ENCODE measurements at regions not wholly inside any gene's neighbourhood (a gene's known extent, or its start where the extent isn't known, plus 50 kb on each side); places are given as distances from the start of the nearest gene placed in this dataset.

DNA sequence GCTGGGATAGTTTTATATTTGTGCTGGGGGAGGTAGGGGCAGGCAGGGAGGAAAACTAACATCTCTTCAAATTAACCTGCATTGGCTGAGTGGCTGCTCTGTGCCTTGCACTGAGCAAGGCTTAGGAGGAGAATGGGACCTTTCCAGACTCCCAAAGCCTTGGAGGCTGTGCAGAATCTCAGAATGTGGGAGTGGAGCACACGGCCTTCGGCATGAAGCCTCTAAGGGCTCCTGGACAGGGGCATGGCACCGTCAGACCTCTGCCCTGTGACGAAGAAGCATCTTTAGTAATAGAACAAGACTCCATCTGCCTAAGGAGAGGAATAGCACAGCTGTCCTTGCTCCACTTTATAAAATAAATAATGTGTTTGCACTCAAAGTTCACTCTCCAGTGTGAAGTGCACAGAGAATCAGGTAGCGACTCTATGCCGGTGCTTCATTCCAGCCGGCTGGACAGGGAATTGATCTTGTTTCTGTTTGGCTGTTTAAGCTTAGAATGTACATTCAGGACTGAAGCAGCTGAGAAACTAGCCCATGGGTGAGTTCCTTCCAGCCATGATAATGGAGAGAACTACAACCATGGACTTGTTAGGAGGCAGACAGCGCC is 228.5 kb upstream of the ADAMTS9 start:
- no peak for DNase-seq (ENCODE audit: low spot score)

DNA sequence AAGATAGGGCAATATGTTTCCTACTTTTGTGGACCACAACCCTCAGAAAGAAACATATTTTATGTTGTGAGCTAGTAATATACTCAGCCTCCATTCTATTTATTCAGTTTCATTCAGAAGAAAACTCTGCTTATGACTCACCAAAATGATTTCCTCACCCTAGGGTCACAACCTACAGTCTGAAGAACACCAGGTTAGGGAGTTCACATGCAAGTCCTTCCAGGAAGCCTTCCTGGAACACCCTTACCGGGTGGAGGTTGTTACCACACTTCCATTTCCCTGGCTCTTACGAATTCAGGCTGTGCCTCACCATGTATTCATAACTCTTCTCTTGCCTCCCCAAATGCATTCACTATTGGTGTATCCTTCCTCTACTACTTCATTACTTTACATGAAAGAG is 228.0 kb upstream of the ADAMTS9 start:
- DNase-seq (ENCODE audit: low spot score) = no peak

DNA sequence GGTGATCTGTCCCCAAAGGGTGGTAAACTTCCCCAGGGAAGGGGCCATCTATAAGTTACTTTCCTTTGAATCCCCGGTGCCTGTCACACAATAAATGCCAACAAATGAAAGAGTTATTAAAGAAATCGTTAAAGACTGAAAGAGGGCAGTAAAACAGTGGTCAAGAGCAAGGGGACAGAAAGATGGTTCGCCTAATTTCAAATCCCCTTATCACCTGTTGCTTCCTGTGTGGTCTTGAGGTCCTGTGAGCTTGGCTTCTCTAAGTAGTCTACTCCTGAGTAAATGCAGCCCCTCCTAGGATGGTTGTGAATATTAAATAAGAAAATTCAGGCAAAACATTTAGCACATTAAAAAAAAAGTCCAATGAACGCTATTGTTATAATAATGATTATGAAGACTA is 225.7 kb upstream of the ADAMTS9 start:
- no peak for DNase-seq (ENCODE audit: low spot score)

DNA sequence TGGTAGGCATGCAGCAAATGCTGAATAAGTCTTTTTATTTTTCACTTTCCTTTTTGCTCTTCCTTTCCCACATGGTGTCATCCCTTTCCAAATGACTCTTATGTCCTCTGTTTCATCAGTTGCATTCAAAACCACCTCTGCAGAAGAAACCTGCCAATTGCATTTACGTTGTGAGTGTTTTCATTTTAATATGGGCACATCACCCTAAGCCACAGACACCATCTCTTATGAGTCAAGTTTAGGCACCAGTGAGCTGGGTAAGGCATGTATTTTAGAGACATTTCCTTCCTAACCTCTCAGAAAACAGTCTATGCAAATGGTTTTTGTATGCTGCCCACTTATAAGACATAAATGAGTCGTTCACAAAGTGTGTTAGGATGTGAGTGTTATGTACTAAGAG is 223.3 kb upstream of the ADAMTS9 start:
- no peak for DNase-seq (ENCODE audit: low spot score)

DNA sequence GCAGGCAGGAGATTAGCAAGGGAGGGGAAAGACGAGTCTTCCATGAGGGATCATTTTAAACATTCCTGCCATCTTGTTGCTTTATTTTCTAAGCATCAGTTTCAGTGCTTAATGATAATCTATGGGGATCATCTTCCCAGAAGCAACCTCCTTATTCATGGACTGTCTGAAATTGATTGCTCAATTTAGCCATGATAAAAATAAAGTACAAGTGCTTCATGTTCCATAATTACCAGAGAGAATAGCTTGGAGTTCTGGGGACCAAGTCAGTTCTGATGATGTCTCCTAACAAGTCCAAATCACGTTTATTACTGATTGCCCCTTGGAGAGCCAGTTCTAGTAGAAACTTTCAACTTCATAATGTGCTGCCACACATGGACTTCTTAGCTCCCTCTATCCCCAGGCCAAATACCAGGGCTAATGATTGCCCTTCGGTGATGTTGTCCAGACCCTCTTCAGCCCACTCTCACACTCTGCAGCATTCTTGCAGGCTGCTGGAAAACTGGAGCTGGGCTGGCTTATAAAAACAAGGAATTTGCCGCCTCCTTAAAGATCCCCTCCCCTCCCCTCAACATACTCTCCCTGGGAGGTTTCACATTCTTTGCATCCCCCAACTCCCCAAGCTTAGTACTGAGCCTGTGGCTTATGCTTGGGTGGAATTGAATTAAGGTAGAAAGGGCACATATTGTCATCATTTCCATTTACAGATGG is 222.1 kb upstream of the ADAMTS9 start:
- DNase-seq (ENCODE audit: low spot score) = peak; percentile 50

DNA sequence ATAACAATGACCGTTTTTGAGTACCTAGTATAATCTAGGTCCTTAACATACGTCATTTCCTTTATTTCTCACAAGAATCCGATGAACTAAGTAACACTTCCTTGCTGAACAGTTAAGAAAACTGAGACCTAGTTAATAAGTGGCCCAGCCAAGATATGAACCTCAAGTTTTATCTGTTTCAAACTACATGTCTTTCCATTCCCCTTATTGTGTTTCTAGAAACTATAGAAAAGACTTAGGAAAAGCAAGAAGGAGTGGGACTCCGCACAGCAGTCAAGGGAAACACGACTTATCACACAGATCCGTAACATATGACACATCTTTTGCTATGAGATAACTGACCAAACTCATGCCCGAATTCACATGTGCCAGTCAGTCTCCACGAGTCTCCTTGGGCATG is 221.2 kb upstream of the ADAMTS9 start:
- no peak for DNase-seq (ENCODE audit: low spot score)

DNA sequence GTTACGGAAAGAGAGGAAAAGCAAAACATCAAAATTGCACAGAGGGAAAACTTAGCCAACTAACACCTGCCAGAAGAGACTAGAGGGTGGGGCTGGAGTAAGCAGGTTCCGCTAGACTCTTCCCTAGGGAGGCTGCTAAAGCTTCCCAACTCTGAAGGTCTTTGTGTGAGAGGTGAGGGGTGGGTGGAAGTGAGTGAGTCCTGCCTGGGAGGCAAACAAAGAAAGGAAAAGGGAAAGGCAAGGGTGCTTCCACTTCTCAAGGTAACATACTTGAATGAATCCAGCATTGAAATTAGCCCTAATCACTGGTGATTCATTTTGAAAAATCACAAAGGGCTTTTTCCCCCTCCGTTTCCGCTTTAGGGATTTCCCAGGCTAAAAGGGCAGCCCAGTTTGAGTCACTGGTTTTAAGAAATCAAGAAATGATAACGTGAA is 220.5 kb upstream of the ADAMTS9 start:
- DNase-seq (ENCODE audit: low spot score) = no peak

DNA sequence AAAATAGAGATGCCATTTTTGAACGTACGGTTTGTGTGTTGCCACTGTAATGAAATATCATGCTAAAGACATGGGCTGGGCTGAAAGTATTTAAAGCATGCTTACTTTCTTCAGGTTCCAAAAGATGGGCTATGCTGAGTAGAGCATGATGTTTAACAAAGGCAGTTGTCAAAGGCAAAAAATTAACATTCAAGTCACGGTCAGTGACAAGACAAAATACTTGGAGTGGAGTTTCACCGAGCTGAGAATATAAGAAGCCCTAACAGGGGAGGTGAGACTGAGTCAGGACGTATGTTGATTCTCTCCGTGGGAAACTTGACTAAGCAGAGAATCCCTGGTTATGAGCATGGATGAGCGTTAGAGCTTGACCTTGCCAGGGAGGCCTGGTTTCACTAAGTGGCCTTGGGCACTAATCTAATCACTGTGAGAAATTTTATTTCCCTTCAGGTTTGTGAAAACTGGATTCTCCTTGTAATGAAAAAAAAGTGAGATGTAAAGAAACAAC is 218.2 kb upstream of the ADAMTS9 start:
- no peak for DNase-seq (ENCODE audit: low spot score)

DNA sequence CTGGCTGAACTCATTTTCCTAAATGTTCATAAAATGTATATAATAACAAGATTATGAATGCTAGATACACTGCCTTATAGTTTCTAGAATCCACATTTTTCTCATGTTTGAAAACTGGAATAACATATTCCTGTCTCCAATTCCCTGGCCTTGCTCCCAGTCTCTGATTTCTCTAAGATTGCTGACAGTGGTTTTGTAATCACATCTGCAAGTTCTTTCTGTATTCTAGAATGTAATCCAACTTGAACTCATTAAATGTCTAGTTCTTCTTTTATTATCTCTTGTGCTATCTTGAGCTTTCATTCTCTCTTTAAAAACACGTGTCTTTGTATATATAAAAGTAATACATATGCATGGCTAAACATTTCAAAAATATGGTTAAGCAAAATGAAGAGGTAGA is 215.2 kb upstream of the ADAMTS9 start:
- peak; percentile 88 for DNase-seq (ENCODE audit: low spot score)

DNA sequence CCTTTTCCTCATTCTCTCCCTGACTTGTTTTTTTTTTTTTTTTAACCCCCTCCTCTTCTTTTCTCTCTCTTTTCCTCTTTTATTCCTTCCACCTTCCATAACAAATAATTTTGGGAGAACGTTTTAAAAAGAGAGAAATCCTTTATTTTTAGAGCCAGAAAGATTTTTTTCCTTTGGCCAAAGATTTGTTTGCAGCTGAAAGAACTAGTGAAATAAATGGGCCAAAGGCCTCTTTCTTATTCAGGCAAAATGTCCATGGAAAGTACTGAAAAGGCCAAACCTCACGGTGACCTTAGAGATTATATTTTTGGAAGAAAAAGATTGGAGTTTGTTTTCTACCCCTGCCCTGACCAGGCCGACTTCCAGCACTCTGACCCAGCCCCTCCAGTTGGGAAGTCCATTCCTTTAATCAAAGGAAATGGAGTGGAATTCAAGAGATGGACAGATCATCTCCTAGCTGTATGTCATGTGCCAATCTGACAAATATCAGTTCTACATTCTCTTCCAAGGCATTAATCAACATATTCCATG is 214.3 kb upstream of the ADAMTS9 start:
- DNase-seq (ENCODE audit: low spot score) = no peak

DNA sequence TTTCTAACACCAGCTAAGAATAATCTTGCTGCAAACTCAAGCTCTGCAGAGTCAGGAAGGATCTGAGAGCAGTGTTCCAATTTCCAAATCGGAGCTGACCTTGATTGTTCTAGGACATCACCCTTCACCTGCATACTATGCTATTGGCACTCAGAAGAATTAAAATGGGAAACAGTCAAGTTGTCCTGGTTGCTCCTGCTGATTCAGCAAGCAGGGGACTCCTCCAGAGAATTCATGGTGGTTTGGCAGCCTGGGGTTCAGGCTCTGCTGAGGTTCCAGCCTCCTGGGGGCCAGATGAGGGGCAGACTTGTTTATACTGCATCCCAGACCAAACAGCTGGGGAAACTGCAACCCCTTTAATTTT is 213.7 kb upstream of the ADAMTS9 start:
- DNase-seq (ENCODE audit: low spot score) = no peak

DNA sequence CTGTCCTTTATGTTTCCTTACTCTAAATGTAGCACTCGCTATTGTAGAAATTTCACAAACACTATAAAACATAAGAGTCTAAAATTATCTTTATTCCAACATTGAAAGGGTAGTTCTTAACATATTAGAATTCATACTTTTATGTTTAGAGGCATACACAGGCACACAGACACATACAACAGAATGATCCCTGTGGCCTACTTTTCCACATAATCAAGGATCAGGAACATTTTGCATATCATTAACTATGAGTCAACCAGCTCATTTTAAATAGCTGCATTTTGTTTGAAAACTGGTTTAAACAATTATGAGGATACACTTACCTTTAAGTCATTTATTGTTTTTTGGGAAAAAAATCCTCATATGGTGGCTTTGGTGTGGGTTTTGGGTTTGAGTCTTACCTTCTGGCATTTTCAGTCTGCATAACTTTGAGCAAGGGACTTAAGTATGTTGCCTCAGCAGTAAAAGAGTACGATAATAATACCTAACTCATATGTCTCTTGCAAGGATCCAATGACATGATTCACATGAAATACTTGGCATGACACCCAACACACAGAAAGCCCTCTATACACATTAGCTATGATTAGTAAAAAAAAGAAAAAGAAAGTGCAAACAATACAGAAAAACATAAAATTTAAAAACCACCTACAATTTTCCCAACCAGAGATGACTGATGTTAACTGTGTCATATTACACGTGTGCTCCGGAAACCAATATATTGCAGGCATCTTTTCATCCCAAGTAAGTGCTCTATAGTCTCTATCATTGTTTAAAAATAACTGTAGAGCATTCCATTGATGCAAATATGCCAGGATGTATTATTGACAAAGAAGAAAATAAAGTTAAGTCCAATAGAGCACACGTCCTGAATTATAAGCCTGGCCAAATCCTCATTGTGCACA is 213.1 kb upstream of the ADAMTS9 start:
- no peak for DNase-seq (ENCODE audit: low spot score)

DNA sequence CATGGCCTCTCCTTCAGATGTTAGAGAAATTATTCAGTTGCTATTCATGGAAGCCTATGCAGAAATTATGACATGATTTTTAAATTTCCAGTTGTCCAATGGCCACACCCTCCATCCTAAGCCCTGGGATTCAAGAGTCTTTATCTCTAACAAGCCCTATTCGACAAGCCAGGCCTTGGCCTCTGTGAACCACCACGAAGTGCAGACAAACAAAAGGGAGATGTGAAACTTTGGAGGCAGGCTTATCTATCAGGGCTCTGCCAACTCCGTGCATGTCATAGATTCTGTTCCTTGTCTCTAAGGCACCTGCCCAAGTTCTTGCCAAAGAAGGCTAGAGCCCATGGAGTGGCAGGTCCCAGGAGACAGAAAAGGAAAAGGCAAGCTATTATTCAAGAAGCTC is 212.4 kb upstream of the ADAMTS9 start:
- peak; percentile 70 for DNase-seq (ENCODE audit: low spot score)

DNA sequence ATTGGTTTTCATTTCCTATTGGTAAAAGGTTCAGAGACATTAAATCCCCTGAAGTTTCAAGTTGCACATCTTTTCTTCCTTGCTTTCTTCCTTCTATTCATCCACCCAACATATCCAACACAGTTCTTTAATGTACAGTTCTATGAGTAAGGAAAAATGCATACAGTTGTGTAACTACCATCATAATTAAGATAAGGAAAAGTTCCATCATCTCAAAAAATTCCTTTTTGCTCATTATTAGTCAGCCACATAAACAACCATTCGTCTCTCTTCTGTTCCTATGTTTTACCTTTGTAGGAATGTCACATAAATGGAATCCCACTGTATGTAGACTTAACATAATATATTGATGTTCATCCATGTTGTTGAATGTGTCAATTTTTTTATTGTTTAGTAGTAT is 211.1 kb upstream of the ADAMTS9 start:
- DNase-seq (ENCODE audit: low spot score) = no peak

DNA sequence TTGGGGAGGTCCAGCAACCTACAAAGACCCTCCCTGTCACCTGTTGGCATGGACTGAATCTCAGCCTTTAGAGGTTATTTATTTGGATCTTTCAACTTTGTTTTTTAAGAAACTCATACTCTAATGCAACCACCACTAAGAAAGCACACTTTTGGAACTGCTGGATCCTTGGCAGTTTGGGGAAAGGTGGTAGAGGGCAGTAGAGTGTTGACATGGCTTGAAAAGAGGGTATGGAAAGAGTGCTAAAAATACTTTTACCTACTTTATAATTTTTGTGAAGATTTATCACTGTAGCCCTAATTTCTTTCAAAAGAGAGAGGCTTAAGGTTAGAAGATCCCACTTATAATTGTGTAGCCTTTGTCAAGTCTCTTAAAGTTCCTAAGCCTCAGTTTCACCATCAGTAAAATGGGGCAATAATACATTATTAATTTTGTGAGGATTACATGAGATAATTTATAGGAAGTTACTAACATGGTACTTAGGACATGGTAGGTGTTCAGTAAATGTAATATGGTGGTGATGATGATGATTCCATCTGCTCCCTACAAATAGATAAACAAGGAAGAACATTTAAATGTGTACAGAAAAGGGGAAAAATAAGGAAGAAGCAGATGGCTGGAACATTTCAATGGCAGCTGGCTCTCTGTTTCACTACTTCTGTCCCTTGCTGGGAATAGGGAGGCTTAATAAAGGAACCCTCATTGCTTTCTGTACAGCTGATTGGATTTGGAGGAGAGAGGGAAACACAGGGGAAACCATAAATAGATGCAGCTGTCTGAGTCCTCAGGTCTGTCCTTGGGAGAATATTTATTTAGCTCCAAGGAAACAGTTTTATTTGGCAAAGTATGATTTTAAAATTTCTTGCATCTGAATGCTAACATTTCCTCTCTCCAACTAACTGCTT is 208.4 kb upstream of the ADAMTS9 start:
- no peak for DNase-seq (ENCODE audit: low spot score)

DNA sequence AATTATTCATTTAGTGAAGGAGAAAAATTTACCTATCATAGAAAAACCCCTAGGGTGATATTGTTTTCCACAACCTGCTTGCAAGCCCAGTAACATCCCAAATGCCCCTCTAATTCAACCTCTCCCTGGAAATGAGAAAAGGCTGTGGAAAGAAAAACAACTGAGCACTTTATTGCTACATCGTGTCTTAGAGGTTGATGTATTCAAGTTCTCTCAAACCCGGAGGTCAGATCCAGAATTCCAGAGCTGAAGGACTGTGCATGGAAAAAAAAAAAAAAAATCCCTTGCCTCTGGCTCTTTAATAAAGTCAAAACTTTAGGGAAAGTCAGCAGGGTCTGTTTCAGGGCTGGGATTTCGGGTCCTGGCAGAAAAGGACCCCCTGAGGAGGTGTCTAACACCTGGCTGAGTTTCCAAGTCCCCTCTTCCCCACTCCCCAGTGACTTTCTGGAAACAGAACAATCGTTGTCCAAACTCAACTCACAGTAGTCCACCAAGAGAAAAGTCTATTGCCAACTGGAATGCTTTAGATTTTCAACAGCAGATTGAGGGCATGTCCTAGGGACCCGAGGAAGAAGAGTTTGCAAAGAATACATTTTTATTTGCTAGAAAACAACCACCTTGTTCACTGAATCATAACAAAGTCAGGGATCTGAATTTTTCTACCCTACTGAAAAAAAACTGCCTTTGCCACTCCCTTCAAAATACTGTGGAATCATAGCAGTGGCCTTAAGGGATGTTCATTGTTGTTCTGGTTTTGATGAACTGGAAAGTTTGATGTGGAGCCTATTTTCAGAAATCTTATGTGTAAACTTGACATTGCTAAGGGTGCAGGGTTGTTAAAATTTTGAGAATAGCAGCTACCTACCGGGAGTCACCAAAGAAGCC is 207.5 kb upstream of the ADAMTS9 start:
- DNase-seq (ENCODE audit: low spot score) = no peak

DNA sequence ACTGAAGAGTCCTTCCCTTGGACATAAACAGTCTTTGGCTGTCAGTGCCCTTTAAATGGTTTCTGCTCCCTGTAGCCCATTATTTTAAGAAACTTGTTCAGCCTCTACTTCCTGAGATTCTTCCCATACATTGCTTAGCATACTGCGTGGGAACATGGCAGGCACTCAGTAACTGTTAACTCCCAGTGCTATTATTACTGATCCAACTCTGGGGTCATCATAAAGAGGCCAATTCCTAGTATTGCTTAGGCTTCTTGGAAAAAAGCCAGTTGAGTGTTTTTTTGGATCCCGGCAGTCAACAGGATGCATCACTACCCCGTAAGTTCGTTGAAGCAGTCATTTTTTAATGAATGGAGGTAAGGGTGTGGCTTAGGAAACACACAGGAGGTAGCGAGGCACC is 206.2 kb upstream of the ADAMTS9 start:
- no peak for DNase-seq (ENCODE audit: low spot score)

DNA sequence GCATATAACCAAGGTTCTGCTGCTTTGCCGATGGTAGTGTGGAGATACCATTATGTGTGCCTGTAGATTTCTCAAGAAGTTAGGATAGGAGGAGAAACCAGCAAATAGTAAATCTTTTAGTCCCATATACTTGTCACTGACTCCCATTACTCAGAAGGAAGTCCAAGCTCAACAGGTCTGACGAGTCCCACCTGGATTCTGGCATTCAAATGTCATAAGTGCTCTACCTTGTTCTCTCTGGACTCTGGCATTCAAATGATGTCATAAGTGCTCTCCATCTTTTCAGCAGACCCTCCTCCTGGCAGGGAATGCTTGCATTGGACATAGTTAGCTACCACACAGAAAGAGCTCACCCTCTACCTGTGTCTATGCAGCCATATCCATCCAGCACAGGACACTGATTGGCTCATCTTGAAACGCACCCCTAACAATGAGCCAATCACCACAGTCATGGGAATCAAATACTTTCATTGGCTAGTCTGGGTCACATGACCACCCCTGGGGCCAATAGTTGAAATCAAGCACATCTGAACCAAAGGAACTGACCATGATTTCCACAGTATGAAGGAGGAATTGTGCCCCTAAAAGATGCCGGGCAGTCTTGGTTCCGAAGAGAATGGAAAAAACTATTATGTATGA is 205.0 kb upstream of the ADAMTS9 start:
- no peak for DNase-seq (ENCODE audit: low spot score)

DNA sequence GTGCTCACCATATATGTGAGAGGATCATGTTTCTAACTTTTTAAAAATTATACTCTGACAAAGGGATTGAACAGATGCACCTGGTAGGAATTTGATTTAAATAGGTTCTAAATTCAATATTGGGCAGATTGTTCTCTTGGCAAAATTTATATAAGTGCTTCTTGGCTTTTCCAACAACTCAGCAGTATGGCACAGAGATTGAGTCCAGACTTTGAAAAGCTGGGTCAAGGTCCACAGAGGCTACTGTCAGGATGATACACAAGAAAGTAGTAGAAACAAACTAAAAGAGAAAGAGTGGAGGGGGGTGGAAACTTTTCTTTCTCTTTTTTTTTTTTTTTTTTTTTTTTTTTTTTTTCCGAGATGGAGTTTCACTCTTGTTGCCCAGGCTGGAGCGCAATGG is 203.2 kb upstream of the ADAMTS9 start:
- DNase-seq (ENCODE audit: low spot score) = no peak

DNA sequence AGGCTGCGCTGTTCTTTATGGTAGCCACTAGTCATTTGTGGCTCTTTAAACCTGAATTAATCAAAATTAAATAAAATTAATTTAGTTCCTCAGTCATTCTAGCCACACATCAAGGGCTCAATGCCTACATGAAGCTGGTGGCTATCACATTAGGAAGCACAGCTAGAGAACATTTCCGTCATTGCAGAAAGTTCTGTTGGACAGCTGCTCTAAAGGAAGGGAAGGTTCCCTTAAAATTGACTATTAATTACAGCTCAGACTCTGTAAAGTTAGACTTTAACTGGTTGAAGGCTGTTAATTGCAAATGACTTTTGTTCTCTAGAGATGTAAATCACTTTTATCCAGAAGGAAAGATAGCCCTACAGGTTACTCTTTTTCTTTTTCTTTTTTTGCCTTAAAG is 202.7 kb upstream of the ADAMTS9 start:
- DNase-seq (ENCODE audit: low spot score) = no peak

Measured in umbilical cord (tissue), 1 donor.